ENCODE measurements at regions not wholly inside any gene's neighbourhood (a gene's known extent, or its start where the extent isn't known, plus 50 kb on each side); places are given as distances from the start of the nearest gene placed in this dataset.

DNA sequence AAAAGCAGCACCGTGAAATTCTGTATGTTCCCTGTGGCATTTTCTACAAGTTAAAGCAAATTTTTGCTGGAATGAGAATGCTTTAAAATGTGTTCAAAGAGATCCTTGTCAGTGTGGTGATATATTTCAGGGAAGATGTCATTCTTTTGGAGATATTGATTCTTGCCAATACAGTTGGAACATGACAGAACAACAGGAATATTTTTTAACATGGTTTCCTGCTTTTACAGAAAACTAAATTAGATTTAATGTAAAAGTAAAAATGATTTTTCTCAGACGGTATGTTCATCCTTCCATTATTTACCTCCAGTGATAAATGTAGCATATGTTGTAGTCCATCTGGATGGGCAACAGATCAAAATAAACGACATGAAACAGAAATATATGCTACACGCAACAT is 474.8 kb downstream of the TMA16 start:
- DNase-seq, result no peak

DNA sequence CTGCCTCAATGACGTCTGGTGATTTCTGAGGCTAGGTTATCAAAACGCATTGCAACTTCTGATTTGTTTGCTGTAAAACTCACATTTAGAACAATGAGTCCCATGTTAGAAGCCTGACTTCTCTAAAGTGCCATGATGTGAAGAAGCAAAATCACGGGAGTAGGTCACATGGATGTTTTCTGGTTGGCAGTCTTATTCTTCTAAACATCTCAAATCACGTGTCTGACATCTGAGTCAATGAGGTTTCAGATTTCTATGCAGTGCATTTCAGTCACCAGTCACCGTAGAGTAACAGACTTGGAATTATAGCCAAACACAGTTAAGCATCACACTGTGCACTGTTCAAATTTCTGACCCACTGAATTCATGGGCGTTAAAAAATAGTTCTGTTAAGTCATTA is 482.1 kb downstream of the TMA16 start:
- DNase-seq, result no peak

DNA sequence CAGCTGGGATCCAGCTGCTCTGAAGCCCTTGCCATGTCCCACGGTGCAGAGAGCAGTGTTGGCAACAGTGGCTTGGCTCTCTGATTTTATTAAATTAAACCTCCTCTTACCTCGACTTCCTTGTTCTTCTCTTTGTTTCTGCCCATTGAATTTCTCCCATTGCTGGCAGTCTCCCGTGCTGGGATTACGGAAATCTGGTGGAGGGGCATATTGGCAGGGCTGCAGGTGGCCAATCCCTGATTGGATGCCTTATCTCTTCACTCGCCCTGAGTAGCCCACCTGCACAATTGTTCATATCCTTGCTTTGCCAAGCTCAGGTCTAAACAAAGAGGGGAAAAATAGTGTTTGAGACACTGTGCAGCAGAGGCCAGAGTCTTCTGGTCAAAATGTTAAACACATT is 493.9 kb downstream of the TMA16 start:
- DNase-seq, result no peak

DNA sequence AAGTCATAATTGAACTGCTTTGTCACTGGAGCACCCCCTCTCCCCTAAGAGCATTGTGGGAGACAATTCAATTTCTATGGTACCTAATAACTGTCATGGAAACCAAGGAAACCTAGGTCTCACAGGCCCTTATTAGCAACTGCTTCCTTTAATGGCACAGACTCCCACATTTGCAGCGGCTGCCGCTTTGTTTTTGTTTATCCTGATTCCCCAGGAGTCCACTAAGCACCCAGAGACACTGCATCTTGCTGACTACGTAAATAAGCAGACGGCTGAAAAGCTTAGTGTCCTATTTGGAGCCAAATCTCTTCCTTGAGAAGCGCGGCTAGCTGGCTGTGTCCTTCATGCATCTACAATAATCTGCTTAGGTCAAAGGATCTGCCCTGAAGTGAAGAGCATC is 494.4 kb downstream of the TMA16 start:
- peak; percentile 10 for DNase-seq

DNA sequence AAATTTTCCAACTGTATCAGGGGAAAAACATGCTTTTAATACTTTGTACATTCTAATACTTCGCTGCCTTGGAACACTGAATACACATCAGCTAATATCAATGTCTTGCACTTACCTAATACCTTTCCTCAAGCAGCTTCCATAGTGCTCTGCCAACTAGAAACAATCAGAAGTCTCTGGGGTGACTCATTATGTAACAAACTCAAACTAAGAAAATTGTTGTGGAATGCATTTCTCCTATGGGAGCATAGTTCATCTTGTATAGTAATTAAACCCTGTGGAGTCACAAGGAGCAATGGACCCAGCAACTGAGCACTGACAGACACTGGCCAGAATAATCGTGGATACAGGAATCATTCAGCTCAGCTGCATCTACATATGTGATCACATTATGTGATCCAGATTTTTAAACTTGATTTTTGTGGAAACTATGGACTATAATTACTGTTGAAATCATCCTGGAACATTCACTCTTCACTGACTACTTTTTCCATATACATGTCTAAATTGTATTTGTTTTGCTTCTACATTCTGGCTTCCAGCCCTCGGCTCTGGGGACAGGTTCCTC is 496.9 kb downstream of the TMA16 start:
- peak; percentile 41 for DNase-seq

DNA sequence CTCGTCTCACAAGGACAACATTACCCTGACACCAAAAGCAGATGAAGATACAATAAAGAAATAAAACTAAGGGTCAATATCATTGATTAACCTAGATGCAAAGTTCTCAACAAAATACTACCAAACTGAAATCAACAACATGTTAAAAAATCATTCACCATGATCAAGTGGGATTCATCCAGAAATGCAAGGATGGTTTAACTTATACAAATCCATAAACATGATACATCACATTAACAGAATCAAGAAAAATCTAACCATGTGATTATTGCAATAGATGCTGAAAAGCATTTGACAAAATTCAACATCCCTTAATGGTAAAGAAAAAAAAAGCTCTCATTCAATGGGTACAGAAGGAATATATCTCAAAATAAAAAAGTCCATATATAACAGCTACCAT is 514.9 kb downstream of the TMA16 start:
- DNase-seq, result no peak

DNA sequence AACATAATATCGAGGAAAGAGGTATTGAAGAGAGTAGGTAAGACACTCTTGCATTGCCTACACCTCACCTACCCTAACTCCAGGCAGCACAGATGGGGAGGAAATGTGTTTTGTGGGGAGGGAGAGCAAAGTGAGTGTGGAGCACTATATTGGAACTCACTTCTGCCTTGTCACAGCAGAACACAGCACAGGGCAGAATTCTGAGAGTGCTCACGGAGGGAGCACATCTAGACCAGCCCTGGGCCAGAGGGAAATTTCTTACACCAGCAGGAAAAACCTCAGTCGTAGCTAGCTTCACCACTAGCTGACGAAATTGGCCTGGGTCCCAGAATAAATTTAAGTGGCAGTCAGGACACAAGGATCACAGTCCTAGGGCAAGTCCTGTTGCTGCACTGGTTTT is 517.3 kb downstream of the TMA16 start:
- DNase-seq, result no peak

DNA sequence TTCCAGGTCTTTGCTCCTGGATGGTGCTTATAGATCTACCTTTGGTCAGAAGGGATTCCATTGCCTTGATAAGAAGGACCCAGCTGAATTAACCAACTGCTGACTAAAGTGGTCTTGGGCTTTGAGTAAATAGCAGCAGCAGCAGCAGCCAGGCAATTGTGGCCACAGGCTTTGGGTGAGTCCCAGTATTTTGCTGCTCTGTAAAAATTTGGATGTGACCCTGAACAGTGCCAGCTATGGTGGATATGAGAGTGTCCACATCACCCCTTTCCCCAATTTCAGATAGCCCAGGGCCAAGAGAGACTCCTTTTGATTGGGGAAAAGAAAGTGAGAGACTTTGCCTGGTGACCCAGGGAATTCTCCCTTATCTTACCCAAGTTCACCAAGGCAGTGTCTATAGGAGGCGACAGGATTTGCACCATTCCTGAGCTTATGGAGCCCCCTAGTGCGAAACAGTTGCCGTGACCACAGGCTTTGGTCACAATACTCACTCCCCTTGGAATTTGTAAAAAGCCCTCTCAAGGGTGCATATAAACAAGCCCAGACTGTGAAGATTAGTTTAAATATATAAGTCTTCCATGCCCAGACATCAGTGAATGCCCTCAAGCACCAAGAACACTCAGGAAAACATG is 518.0 kb downstream of the TMA16 start:
- peak; percentile 47 for DNase-seq

DNA sequence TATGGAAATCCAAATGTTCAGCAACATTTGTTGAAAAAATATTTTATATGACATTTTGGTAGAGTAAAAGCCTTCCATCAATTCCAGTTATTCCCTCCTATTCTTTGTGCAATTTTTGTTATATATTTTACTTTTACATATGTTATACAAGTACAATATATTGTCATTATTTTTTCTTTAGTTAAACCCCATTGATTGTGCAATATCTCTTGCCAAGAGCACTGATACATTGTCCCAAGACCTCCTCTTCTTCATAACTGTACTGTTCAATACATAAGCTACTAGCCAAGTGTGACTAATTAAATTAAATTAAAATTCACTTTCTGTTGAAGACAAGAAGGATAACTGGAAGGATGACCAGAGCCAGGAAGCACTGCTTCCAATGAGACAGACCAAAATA is 527.5 kb downstream of the TMA16 start:
- DNase-seq, result no peak

DNA sequence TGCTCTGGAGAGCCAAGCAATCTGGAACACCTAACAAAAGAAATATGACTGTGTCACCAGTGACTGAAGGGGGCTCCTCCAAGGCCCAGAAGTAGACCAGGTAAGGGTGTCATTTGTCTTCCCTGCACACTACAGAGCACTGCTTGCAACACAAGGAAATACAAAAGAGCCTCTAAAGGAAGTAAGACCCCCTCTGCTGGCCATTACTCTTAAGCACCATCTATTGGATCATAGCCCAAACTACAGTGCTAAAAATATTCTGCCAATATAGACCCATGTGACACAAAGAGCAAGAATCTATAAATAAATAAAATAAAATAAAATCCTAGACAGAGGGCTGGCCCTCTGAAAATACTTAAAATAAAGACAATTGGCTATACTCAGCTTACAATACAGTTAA is 528.7 kb downstream of the TMA16 start:
- DNase-seq, result no peak

DNA sequence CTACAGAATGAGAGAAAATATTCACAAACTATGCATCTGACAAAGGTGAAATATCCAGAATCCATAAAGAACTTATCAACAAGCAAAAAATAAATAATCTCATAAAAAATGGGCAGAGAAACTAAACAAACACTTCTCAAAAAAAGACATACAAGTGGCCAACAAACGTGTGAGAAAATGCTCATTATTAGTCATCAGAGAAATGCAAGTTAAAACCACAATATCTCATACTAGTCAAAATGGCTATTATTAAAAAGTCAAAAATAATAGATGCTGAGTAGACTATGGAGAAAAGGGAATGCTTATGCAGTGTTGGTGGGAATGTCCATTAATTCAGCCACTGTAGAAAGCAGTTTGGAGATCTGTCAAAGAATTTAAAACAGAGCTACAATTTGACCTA is 533.3 kb downstream of the TMA16 start:
- no peak for DNase-seq

DNA sequence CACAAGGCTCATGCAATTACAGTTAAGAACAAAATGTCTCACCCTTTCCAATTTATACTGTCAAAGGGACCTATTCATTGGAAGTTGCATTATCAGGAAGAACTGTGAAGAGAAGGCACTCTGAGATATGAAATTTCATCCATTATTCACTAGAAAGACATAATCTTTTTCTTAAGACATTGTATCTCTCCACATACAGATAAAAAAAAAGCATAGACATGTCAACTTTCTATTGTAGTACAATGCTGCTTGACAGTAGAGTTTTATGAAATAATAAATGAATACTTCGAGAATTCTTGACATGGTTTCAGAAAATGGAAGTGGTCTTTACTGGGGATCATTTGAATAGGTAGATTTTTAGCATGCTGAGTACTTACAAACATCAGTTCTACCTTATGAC is 545.0 kb downstream of the TMA16 start:
- DNase-seq, result no peak

DNA sequence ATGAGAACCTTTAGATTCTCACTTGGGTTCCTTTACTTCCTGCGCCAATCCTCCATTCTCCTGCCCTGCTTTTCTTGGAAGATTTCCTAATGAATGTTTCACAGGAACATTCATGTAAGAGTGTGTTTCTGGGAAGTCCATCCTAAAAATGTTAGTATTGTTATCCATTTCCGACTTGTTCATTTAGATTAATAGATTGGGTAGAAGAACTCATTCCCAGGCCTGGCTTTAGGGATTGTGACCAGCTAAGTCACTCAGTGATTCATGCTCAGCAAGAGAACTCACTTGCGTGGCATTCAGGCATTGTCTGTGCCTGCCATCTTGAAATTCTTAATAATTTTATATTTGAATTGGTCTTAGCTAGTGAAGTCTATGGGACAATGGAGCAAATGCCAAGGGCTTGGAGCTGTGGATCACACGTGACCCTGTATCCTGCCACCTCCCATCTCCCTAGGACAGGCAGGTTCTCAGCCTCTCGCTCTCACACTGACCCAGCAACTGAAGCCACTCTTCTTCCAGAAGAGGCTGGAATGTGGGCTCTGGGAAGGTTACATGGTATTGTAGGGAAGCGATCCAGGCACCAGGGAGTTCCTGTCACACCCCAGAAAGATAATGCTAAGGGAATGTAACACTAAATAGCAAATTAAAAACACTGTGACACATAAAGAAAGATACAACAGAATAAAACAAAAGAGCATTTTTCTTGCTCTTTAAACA is 562.1 kb downstream of the TMA16 start:
- DNase-seq, result no peak

DNA sequence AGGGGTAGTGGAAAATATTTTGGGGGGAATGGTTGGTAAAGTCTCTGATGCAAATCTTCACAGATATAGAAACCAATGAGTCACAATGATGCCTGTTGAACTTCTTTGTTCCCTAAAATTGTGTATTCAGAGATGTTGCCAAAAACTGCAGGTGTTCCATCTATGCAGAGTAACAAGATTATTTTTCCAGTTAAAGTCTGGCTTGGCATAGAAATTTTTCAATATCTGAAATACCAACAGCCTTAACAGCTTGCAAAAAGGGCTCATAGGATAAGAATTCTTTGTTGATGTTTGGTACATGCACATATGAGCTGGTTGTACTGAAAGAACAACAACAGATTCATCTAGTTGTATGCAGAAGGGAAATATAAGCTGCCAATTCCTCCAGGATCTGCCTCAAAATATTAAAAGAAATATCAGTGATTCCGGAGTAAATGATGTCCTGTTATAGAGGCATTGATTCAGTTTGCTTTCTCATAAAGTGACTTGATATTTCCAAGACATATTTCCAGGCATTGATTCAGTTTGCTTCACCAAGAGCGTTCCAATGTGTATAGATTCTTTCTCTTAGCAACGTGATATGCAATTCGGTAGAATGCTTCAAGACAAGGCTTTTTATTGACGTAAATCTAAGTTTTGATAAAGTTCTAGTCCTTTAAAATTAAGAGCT is 564.4 kb downstream of the TMA16 start:
- no peak for DNase-seq

DNA sequence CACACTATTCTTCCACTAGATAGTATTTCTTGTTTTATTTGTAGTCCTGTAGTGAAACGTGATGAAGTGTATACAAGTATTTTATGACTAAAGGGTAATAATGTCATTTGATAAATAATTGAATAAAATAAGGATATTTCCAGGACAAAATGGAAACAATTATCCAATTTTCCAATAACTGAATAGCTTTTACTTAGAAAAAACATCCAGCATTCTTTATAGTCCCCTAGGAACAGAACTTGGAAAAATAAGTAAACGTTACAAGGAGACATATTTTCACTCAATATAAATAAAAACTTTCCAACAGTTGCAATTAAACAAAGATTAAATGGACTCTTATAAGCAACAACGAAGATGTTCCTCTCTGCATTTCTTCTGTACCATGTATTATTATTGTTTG is 566.0 kb downstream of the TMA16 start:
- no peak for DNase-seq

DNA sequence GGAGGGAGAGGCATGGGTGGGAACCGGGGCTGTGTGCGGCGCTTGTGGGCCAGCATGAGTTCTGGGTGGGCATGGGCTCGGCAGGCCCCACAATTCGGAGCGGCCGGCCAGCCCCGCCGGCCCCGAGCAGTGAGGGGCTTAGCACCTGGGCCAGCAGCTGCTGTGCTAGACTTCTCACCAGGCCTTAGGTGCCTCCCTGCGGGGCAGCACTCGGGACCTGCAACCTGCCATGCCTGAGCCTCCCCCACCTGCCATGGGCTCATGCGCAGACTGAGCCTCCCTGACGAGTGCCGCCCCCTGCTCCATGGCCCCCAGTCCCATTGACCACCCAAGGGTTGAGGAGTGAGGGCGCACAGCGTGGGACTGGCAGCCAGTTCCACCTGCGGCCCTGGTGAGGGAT is 573.9 kb downstream of the TMA16 start:
- DNase-seq, result no peak

DNA sequence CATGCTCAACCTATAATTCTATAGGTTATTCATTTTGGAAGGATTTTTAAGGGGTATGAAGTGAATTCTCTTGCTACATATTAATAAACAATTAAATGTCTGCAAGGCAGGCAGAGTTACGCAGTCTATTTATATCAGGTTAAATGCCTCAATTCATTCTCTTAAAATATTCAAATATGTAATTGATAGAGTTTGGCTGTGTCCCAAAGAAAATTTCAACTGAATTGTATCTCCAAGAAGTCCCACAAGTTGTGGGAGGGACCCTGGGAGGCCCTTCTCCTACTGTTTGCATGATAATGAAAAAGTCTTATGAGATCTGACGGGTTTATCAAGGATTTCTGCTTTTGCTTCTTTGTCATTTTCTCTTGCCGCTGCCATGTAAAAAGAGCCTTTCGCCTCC is 576.1 kb downstream of the TMA16 start:
- no peak for DNase-seq

DNA sequence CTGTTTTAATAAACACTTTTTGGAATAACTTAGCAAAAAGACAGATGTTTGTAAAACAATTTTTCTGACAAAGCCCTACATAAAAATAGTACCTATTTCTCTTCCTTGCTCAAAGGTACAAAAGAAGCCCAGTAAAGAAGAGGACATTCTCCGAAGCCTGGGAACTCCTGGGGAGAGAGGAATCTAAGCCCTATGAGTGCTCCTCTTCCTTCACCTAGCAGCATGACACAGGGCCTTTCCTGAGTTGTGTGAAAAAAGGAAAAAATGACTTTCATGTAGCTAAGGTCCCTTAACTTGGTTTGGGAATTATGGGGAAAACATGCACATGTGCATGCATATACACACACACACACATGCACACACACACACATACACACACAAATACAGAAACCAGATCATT is 586.9 kb downstream of the TMA16 start:
- DNase-seq, result no peak

DNA sequence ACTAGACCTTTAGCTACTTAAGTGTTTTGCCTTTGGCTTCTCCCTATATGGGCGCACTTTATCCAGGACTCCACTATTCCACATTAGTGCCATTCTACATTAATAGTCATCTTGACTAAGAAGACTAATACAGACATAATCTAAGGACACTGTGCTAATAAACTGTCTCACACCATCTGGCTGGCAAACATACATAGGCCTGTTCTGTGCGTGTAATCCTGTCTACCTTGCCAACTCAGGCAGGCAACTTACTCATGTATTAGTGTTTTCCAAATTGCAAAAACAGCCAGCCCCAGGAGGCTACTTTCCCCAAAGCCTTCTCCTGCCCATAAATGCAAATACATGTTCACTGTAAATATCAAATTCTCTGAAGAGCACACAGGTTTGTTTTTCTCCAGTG is 587.3 kb downstream of the TMA16 start:
- DNase-seq, result no peak

DNA sequence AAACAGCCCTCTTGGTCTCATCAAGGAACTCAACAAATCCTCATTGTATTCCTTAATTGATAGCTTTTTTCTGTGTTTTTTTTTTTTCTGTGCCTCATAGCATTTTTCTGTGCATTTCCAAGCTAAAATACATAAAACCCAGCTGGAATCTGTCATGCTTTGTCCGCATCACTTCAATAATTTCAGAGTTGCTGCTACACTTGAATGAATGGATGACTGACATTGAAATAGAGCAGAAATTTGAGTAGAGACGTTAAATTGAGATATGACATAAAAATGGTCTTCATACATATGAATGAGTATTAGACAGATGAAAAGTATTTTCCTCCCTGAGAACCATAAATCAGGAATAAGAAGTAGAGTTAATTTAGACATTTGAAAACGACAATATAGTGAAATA is 593.2 kb downstream of the TMA16 start:
- no peak for DNase-seq

DNA sequence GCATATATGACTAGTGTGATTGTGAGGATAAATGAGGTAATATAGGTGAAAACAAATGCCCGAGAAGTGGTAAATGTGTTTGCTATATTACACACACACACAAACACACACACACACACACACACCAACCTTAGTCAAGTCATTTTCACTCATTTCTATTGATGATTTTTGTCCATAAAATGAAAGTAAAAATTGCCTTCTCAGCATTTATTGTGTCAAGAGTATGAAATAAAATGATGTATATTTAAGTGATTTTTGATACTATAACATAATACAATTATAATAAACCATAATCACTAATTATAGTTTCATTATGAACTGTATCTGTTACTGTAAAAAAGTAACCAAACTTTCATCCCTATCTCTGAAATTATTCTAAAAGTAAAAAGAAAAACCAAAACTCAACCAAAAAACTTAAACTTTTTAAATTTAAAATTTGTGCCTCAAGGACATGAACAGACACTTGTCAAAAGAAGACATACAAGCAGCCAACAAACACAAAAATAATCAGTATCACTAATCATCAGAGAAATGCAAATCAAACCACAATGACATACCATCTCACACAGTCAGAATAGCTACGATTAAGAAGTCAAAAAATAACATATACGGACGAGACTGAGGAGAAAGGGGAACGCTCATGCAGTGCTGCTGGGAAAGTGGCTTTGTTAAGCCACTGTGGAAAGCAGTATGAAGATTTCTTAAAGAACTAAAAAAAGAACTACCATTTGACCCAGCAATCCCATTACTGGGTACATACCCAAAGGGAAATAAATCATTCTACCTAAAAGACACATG is 601.0 kb downstream of the TMA16 start:
- no peak for DNase-seq

DNA sequence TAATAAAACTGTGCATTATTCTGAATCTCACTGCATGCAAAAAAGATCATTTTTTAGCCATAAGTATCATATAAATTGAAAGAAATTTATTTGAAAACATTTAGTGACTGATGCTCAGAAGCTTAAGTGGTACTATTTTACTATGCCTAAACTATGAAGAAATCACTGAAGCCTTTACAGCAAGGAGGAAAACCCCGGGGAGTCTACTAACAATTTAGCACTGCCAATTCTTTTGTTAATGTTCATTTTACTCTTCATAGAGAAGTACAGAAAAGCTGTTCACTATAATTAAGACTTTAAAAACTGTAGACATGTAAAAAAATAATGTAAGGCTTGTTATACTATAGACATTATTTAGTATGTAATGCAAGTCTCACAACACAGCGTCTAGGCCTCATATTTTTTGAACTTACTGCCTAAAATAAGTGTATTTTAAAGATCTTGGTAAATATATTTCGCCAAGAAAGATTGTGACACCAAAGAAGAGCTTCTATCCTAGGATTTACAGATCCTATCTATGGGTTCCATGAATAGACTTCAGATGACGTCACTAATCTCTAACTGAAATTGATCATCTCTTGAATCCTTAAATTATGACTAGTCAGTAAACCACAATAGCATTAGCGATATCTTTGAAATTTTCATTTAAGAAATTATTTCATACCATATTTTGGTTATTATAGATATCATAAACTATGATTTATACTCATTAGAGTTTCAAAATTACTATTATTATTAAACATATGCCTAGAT is 602.5 kb downstream of the TMA16 start:
- no peak for DNase-seq

Measured in tongue (tissue), 1 donor.